GM03348 (cell line): ENCODE measurements at regions not wholly inside any gene's neighbourhood (a gene's known extent, or its start where the extent isn't known, plus 50 kb on each side); places are given as distances from the start of the nearest gene placed in this dataset.

Experiments used
- DNase-seq: peaks from one replicate; pipeline ENCODE4 v3.0.0; 2012; ENCODE audit warnings: low spot score

DNA sequence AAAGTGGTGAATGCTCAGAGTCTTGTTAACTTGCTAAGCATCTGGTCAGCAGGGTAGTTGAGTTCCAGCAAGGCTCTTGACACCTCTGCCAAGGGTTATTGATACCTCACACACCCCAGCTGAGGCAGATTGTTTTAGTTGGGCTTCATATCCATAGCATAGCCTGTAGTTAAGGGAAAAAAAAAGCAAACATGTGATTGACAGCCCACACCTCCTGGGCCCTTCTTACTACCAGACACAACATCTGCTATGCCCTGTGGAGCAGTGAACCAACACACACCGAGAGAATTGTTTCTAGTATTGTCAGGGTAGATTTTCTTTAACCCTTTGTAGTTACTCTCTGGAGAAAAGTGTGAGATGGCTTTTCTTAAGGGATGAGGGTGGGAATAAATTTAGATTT, 697.0 kb upstream of the POU3F2 start:
- DNase-seq = no peak

DNA sequence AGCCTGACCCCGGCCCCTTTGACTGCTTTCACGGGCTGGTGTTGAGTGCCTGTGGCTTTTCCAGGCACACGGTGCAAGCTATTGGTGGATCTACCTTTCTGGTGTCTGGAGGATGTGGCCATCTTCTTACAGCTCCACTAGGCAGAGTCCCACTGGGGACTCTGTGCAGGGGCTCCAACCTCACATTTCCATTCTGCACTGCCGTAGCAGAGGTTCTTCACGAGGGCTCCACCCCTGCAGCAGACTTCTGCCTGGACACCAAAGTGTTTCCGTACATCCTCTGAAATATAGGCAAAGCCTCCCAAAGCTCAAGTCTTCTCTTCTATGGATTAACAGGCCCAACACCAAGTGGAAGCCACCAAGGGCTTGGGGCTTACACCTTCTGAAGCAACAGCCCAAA, 691.5 kb upstream of the POU3F2 start:
- no peak for DNase-seq

- no peak for DNase-seq
Measured at GRCh38 chr6:98146656-98147055, 687.7 kb upstream of the POU3F2 start.

DNA sequence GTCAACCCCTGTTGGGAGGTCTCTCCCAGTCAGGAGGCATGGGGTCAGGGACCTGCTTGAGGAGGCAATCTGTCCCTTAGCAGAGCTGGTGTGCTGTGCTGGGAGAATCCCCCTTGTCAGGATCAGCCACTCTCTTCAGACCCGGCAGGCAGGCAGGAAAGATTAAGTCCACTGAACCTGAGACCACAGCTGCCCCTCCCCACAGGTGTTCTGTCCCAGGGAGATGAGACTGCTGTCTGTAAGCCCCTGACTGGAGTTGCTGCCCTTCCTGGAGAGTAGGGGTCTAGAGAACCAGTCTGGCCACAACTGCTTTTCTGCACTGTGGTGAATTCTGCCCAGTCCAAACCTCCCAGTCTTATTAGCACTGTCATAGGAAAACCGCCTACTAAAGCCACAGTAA, 677.8 kb upstream of the POU3F2 start:
- no peak for DNase-seq

DNA sequence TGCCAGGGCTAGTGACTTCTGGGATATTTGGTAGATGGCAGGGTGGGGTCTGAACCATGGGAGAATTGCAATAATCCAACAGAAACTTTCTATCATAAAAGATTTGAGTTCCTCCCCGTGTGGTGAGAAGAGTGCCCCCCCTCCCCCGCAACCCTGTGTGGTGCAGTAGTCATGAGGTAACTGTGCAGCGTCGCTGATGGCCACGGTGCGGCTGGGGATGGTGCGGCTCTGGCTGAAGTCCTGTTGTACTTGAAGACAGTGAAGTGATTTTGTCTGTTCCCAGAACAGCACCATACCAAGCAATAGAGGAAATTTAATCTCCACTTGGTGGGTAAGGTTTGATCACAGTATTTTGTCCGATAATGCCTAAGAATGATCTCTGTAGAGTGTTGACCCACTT, 654.8 kb upstream of the POU3F2 start:
- no peak for DNase-seq

GRCh38 chr6:98200084-98200483, 634.3 kb upstream of the POU3F2 start:
- DNase-seq = no peak

- DNase-seq = no peak
Measured at GRCh38 chr6:98203170-98203806, 631.1 kb upstream of the POU3F2 start.

- DNase-seq = no peak
Measured at GRCh38 chr6:98212468-98212867, 621.9 kb upstream of the POU3F2 start.

- DNase-seq = no peak
Measured at GRCh38 chr6:98215531-98215930, 618.8 kb upstream of the POU3F2 start.

DNA sequence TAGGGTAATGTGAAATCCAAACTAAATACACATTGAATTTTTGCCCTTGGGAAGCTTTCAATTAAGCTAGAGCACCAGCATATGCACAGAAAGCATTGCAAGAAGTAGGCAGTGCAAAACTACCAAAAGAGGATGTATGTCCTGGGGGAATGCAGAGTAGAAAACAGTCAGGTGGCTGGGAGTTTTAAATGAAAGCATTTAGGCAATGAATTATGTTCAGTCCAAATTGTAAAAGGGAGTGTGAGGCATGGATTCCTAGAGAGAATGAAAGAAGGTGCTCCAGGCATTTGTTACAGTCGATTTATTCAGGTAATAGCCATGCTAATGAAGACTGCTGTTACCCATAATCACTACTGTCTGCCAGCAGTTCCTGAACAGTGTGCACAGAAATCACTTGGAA, 604.1 kb upstream of the POU3F2 start:
- DNase-seq = no peak

DNA sequence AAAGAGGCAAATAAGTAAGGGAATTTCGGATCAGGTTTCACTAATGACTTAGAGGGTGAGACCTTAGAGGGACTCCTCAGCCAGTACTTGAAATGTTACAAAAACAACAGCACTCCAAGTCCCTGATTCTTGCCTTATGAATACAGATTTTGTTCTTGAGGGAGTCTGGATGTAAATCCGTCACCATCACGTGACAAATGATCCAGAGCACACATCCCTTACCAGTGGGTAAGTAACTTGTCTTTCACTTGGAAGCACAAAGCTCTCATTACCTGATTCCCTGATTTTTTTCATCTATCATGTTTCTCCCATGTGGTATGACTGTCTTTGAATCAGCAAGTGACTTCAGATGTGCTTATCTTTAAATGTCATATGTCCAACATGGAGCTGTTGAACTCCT, 595.3 kb upstream of the POU3F2 start:
- no peak for DNase-seq

GRCh38 chr6:98241630-98242029, 592.7 kb upstream of the POU3F2 start:
- no peak for DNase-seq

- DNase-seq = no peak
Measured at GRCh38 chr6:98254624-98255023, 579.8 kb upstream of the POU3F2 start.

GRCh38 chr6:98260382-98260781, 574.0 kb upstream of the POU3F2 start:
- no peak for DNase-seq

DNA sequence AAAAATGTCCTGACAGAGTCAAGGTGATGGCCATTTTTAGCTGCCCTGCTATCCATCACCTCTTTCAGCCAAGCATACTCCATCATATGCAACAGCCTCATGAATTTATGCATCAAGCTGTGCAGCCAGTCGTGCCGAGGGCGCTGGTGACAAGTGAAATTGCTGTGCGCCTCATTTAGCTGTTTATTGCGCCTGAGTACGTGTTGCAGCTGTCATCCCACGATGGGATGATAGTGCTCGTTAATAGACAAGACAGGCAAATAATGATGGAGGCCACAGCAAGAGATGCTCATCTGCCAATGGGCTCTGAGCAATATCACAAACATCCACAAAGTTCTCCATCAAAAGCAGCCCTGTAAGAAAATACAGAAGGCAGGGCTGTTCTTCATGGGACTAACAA, 562.3 kb upstream of the POU3F2 start:
- no peak for DNase-seq

DNA sequence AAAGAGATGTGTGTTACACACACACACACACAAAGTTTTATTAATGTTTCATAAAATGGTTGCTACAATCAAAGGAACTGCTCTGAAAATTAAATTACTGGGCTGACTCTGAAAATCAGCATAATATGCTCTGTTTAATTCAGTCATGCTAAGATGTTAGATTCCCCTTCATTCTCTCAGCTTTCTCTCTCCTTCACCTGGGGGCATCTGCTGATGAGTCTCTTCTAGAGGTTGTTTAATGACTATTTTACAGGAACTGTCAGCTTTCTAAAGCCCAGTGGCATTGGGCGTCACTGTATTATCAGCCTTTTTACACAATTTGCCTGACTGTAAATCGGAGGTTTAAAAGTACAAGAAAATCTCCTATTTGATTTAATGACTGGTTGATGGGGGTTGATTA, 559.7 kb upstream of the POU3F2 start:
- no peak for DNase-seq

- DNase-seq = no peak
Measured at GRCh38 chr6:98280492-98280891, 553.9 kb upstream of the POU3F2 start.

DNA sequence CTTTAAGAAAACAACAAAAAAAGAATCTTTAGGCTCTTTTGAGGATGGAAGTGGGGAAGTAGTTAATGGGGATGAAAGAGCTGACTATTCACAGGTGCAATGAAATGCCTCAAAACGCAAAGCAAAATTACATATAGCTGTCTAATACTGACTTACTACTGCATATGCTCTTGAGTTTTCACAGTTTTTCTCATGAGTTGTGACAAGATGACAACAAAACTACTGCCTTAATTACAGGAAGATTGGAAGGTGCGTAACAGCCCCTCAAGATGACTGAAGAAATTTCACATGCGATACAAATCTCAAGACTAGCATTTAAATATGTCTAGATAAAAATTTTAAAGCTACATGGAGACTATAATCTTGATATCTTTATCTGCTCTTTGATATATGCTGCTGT, 547.8 kb upstream of the POU3F2 start:
- DNase-seq = no peak

- no peak for DNase-seq
Measured at GRCh38 chr6:98287876-98288275, 546.5 kb upstream of the POU3F2 start.

GRCh38 chr6:98292810-98293209, 541.6 kb upstream of the POU3F2 start:
- no peak for DNase-seq

GRCh38 chr6:98295515-98296175, 538.7 kb upstream of the POU3F2 start:
- DNase-seq = no peak

GRCh38 chr6:98308564-98308963, 525.8 kb upstream of the POU3F2 start:
- DNase-seq = no peak

GRCh38 chr6:98310443-98310842, 523.9 kb upstream of the POU3F2 start:
- no peak for DNase-seq

DNA sequence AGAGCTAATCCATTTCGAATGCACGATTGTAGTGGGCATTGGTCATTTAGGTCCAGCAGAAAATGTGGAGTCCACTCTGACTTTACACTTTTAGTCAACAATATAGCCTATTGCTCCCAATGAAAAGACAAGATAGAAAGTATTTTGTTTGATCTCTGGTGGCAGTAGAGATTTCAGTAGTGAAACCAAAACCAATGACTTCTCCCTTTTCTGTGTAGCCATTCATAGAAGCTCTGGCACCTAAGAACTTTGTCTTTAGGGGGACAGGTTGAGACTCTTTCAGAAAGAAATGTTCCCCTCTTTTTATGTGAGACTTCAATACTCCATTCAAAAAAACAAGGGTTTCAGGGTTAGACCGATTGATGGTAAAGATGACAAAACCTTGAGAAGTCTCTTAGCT, 510.8 kb upstream of the POU3F2 start:
- DNase-seq = no peak
